ENCODE measurements at regions not wholly inside any gene's neighbourhood (a gene's known extent, or its start where the extent isn't known, plus 50 kb on each side); places are given as distances from the start of the nearest gene placed in this dataset.
A peak's percentile ranks its signal among the peaks of the same experiment; 100 is the strongest.
"Not testable (repeated sequence)": the region's sequence is repeated elsewhere in the genome, so short reads cannot be mapped to it uniquely, and the experiment has no call there.

- no peak for TF ChIP-seq CTCF (conservative IDR thresholded peaks at IDR 0.05; ENCODE audit: low read depth, low read length)
- no peak for DNase-seq (ENCODE audit: low read depth)
- no peak overlapping the region for H3K4me3 ChIP-seq (ENCODE audit: low read length)
Observed at GRCh38 chr14:86334355-86334754, 804.4 kb downstream of the FLRT2 start.

DNA sequence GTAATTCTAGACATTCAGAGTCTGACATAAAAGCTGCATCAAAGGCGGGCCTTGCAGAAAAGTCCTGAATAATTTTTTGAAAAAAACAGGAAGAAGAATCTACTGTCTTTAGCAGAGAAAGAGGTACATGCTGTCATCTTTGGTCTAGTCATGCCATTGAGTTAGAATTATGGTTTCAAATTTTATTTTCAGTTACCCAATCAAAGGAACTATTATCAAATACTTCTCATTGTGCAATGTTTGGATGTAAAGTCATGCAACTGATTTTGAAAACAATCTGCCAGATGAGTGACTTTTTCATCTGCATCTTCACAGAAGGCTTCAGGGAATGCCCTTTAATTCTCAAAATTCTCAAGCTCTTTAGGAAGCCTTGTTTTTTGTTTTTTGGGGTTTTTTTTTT is 803.5 kb downstream of the FLRT2 start:
- no peak for DNase-seq (ENCODE audit: low read depth)
- no peak overlapping the region for H3K4me3 ChIP-seq (ENCODE audit: low read length)
- TF ChIP-seq CTCF (conservative IDR thresholded peaks at IDR 0.05; ENCODE audit: low read depth, low read length), result no peak

- no peak for TF ChIP-seq CTCF (conservative IDR thresholded peaks at IDR 0.05; ENCODE audit: low read depth, low read length)
- no peak overlapping the region for H3K4me3 ChIP-seq (ENCODE audit: low read length)
Observed at GRCh38 chr14:86331341-86331740, 801.4 kb downstream of the FLRT2 start.

GRCh38 chr14:86321151-86321550 is 791.2 kb downstream of the FLRT2 start:
- no peak overlapping the region for H3K4me3 ChIP-seq (ENCODE audit: low read length)
- no peak for DNase-seq (ENCODE audit: low read depth)
- TF ChIP-seq CTCF (conservative IDR thresholded peaks at IDR 0.05; ENCODE audit: low read depth, low read length), result no peak

More at GRCh38 chr14:86331341-86331740, 801.4 kb downstream of the FLRT2 start:
- DNase-seq (ENCODE audit: low read depth), result peak; percentile 46

DNA sequence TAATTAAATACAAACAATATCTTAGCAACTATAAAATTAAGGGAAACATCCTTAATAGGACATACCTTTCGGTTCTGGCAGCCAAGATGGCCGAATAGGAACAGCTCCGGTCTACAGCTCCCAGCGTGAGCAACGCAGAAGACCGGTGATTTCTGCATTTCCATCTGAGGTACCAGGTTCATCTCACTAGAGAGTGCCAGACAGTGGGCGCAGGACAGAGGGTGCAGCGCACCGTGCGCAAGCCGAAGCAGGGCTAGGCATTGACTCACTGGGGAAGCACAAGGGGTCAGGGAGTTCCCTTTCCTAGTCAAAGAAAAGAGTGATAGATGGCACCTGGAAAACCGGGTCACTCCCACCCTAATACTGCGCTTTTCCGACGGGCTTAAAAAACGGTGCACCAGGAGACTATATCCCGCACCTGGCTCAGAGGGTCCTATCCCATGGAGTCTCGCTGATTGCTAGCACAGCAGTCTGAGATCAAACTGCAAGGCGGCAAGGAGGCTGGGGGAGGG is 782.3 kb downstream of the FLRT2 start:
- not testable (repeated sequence) for DNase-seq (ENCODE audit: low read depth); H3K4me3 ChIP-seq (ENCODE audit: low read length)

DNA sequence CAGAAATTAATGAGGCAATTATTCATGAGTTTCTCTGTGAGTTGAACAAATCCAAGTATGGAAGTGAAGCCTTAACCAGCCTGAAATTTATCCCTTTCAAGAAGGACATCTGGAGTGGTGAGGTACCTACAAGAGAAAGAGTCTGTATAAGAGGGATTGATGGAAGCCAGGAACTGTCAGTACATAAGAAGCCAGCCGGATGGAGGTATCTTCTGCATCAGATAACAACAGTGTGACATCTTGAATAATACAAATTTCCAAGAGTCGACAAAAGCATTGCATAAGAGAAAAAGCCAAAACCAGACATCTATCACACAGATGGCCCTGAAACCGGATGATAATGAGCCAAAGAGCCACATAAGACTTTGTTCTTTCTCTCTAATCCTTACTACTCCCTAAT is 781.2 kb downstream of the FLRT2 start:
- TF ChIP-seq CTCF (conservative IDR thresholded peaks at IDR 0.05; ENCODE audit: low read depth, low read length), result no peak
- no peak for DNase-seq (ENCODE audit: low read depth)
- no peak overlapping the region for H3K4me3 ChIP-seq (ENCODE audit: low read length)

GRCh38 chr14:86310611-86311010 is 780.7 kb downstream of the FLRT2 start:
- no peak for DNase-seq (ENCODE audit: low read depth)
- H3K4me3 ChIP-seq (ENCODE audit: low read length), result no peak overlapping the region
- TF ChIP-seq CTCF (conservative IDR thresholded peaks at IDR 0.05; ENCODE audit: low read depth, low read length), result no peak

DNA sequence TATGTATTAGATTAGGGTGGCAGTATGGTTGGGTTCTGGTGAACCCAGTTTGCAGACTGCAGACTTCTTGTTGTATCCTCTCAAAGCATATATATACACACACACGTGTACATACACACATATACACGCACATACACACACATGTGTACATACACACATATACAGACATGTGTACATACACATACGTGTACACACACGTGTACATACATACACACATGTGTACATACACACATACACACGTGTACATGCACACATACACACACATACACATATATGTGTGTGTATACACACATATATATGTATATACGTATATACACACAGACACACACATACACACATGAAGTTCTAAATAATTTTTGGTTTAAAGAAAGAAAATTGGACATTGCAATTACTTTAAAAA is 780.2 kb downstream of the FLRT2 start:
- TF ChIP-seq CTCF (conservative IDR thresholded peaks at IDR 0.05; ENCODE audit: low read depth, low read length), result no peak
- DNase-seq (ENCODE audit: low read depth), result no peak
- no peak overlapping the region for H3K4me3 ChIP-seq (ENCODE audit: low read length)
